GM12892 (cell line): ENCODE measurements at regions not wholly inside any gene's neighbourhood (a gene's known extent, or its start where the extent isn't known, plus 50 kb on each side); places are given as distances from the start of the nearest gene placed in this dataset.

ENCODE experiments used
- POLR2A ChIP-seq: IDR thresholded peaks from 2 replicates; pipeline ENCODE4 v1.6.1; 2011; ENCODE audit warnings: low read depth, low read length, control low read depth
- TAF1 ChIP-seq: IDR thresholded peaks from 2 replicates; pipeline ENCODE4 v1.6.1; 2011; ENCODE audit warnings: low read depth, mild to moderate bottlenecking, control low read depth, low read length, borderline replicate concordance

DNA sequence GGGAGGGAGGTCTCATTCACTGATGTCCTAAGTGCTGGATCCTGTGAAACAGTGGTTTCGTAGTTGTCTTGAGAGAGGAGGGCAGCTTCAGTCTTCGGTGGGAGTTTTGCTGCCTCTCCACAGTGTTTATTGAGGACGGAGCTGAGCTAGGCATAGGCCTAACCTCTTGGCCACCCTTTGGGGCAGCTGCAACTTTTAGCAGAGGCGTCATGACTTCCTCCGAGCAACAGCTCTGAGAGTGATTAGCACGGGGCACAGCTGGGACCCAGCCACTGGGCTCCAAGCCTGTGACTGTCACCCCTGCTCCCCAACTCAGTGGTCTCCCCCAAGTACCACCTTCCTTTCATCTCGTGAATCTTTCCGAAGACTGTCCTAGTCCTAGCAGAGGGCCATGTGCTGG is 139.9 kb upstream of the NCOR2 start:
- TF ChIP-seq TAF1 (no peak), POLR2A (no peak)
